ENCODE measurements at regions not wholly inside any gene's neighbourhood (a gene's known extent, or its start where the extent isn't known, plus 50 kb on each side); places are given as distances from the start of the nearest gene placed in this dataset.

DNA sequence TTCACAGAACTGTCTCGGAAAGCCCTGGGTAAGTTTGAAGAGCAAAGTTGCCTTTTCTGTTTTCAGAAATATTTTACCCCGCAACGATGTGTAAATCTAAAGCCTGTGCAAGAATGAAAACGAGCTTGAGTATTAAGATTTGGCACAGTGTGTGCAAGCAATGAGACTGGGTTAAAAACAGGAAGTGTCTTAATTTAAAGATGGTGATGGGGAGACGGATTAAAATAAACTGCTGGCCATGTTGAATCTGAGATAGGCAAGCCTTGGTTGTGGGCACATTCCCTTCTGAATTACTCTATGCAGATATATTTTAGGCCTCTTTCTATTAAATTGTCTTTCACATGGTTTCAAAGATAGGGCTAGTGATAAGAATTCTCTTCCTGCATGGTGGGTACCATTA, 294.2 kb upstream of the DMRT1 start:
- ChIA-PET CTCF (interaction anchor here (0.9 kb wide), 1 partner anchor 163 kb away, joined by 4 read pairs; no protein-coding TSS in a partner anchor), POLR2A (no interaction called here)
- no peak overlapping the region for H3K4me3 ChIP-seq (ENCODE audit: low read depth, low read length)
- H3K27ac ChIP-seq (ENCODE audit: low read depth, low read length): no peak overlapping the region
- H3K9me3 ChIP-seq (ENCODE audit: control insufficient read depth, insufficient read depth, low read length): no peaks in the 10 kb centered on the region
- peaks cover 3% of the 10 kb centered on the region for H3K27me3 ChIP-seq (ENCODE audit: control insufficient read depth, insufficient read depth, low read length)
- TF ChIP-seq, protein P1, sequence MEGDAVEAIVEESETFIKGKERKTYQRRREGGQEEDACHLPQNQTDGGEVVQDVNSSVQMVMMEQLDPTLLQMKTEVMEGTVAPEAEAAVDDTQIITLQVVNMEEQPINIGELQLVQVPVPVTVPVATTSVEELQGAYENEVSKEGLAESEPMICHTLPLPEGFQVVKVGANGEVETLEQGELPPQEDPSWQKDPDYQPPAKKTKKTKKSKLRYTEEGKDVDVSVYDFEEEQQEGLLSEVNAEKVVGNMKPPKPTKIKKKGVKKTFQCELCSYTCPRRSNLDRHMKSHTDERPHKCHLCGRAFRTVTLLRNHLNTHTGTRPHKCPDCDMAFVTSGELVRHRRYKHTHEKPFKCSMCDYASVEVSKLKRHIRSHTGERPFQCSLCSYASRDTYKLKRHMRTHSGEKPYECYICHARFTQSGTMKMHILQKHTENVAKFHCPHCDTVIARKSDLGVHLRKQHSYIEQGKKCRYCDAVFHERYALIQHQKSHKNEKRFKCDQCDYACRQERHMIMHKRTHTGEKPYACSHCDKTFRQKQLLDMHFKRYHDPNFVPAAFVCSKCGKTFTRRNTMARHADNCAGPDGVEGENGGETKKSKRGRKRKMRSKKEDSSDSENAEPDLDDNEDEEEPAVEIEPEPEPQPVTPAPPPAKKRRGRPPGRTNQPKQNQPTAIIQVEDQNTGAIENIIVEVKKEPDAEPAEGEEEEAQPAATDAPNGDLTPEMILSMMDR (IDR thresholded peaks at IDR 0.05; ENCODE audit: low read depth, low read length): no peak
- DNase-seq (ENCODE audit: low read depth, low spot score): no peak

DNA sequence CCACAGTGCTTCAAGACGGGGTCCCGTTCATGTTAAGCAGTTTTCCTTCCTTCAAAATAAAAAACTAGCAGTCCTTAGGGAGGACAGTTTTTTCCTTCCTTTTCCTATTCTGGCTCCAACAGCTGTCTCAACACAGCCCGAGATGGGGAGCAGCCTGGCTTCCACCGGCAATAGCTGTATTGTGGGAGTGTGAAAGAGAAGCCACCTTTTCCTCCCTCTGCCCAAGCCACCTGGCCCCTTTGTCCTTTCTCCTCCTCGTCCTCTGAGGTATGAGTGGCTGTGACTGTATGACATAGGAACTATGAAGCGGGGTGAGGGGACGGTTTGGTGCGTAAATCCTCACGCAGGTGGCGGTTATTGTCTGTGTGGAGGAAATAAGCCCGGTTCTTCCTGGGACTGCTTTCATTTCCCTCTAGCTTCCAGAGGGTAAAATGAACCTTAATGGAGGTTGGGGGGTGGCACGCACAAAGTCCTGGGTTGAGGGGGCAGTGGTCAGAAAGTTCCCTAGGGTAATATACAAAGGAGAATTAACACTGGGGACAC, 292.0 kb upstream of the DMRT1 start:
- no peaks in the 10 kb centered on the region for H3K9me3 ChIP-seq (ENCODE audit: control insufficient read depth, insufficient read depth, low read length)
- DNase-seq (ENCODE audit: low read depth, low spot score): no peak
- ChIA-PET CTCF (interaction anchor here (0.5 to 0.6 kb wide), 2 partner anchors 86 to 453 kb away, joined by 3 to 4 read pairs; no protein-coding TSS in a partner anchor), POLR2A (no interaction called here)
- H3K27me3 ChIP-seq (ENCODE audit: control insufficient read depth, insufficient read depth, low read length): peaks cover 3% of the 10 kb centered on the region
- TF ChIP-seq, protein P1 (IDR thresholded peaks at IDR 0.05; ENCODE audit: low read depth, low read length): no peak
- H3K27ac ChIP-seq (ENCODE audit: low read depth, low read length): no peak overlapping the region
- H3K4me3 ChIP-seq (ENCODE audit: low read depth, low read length): no peak overlapping the region

DNA sequence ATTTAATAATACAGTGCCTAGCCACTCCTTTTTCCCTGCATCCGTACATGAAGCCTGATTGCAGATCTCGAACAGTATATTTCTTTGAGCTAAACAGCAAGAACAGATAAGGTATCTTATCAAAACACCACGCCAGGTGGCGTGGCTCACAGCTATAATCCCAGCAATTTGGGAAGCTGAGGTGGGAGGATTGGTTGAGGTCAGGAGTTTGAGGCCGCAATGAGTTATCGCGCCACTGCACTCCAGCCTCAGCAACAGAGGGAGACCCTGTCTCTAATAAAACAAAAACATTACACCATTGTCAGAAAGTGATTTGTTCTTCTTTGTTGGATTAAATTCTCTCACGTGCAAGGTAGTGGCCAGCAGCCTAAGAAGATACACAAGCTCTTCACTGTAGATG, 291.2 kb upstream of the DMRT1 start:
- TF ChIP-seq, protein P1 (IDR thresholded peaks at IDR 0.05; ENCODE audit: low read depth, low read length): no peak
- DNase-seq (ENCODE audit: low read depth, low spot score): no peak
- no peak overlapping the region for H3K4me3 ChIP-seq (ENCODE audit: low read depth, low read length)
- peaks cover 3% of the 10 kb centered on the region for H3K27me3 ChIP-seq (ENCODE audit: control insufficient read depth, insufficient read depth, low read length)
- no peak overlapping the region for H3K27ac ChIP-seq (ENCODE audit: low read depth, low read length)
- CTCF ChIA-PET: no interaction called here
- POLR2A ChIA-PET: no interaction called here
- H3K9me3 ChIP-seq (ENCODE audit: control insufficient read depth, insufficient read depth, low read length): no peaks in the 10 kb centered on the region

DNA sequence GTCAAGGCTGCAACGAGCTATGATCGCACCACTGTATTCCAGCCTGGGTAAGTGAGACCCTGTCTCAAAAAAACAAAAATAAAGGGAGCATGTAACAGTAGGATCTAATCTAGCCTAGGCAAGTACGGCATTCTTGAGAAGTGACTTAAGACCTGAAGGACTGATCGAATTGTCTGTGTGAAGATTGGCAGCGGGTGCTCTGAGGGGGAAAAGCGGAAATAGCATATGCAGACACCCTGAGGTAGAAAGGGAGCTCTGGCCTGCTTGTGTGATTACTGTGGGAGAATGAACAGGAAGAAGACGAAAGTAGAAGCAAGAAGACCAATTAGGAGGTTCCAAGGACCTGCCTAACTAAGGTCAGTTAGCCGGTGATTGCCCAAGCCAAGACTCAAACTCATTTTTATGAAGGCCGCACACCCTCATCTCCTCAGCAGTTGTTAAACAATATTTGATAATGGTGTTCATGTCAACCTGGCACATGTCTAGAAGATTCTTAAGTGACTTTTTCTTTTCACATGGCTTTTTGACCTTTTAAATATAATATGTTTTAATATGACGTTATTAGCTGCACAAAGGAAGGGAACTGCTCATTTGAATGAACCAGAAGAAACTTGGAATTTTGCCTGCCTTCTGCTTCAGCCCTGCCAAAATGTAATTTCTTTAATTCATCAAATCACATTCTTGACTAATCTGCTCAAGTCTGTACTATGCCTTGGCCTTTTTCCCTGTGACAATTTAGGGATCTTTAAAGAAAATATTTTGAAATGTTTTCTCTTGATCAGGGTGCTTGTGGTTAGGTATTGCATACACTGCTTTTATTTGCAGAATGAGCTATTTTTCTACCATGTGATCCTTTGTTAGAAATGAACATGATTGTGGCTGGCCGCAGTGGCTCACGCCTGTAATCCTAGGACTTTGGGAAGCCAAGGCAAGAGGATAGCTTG, 289.2 kb upstream of the DMRT1 start:
- no peak overlapping the region for H3K4me3 ChIP-seq (ENCODE audit: low read depth, low read length)
- H3K9me3 ChIP-seq (ENCODE audit: control insufficient read depth, insufficient read depth, low read length): no peaks in the 10 kb centered on the region
- peaks cover 3% of the 10 kb centered on the region for H3K27me3 ChIP-seq (ENCODE audit: control insufficient read depth, insufficient read depth, low read length)
- ChIA-PET POLR2A (no interaction called here), CTCF (no interaction called here)
- no peak overlapping the region for H3K27ac ChIP-seq (ENCODE audit: low read depth, low read length)
- TF ChIP-seq, protein P1 (IDR thresholded peaks at IDR 0.05; ENCODE audit: low read depth, low read length): no peak
- DNase-seq (ENCODE audit: low read depth, low spot score): no peak

DNA sequence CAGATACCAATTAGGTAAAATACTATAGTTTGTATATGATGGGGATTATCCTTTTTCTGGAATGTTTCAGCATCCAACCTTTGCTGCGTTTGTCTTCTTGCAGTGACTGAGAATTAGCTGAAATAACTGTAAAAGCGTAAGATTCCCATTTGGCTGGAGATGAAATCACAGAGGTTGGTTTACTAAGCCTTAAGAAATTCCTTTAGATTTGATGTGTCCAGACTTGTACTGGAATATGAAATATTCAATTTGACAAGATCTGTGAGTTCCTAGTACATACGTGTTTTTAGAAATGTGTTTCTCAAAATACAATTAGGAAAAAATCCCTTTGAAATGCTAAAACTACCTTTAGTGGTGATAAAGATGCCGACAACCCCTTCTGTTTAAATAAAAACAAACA, 286.0 kb upstream of the DMRT1 start:
- ChIA-PET CTCF (interaction anchor here (0.6 kb wide), 1 partner anchor 34 kb away, joined by 7 read pairs; no protein-coding TSS in a partner anchor), POLR2A (no interaction called here)
- H3K27me3 ChIP-seq (ENCODE audit: control insufficient read depth, insufficient read depth, low read length): no peaks in the 10 kb centered on the region

More for the DNA sequence above, 286.0 kb upstream of the DMRT1 start:
- no peaks in the 10 kb centered on the region for H3K9me3 ChIP-seq (ENCODE audit: control insufficient read depth, insufficient read depth, low read length)
- H3K27ac ChIP-seq (ENCODE audit: low read depth, low read length): no peak overlapping the region
- no peak for DNase-seq (ENCODE audit: low read depth, low spot score)
- H3K4me3 ChIP-seq (ENCODE audit: low read depth, low read length): no peak overlapping the region
- TF ChIP-seq, protein P1 (IDR thresholded peaks at IDR 0.05; ENCODE audit: low read depth, low read length): no peak

All from AG04450 (cell line).